Endothelial cell (in vitro differentiated cells): ENCODE measurements at regions not wholly inside any gene's neighbourhood (a gene's known extent, or its start where the extent isn't known, plus 50 kb on each side); places are given as distances from the start of the nearest gene placed in this dataset.

Experiments
- DNase-seq: peaks from one replicate; pipeline ENCODE4 v3.0.0; 2021; ENCODE audit warnings: low spot score
- H3K27ac Mint-ChIP-seq: one replicate; pipeline ENCODE4 v1.8.0; 2021; ENCODE audit warnings: mixed read lengths, inconsistent platforms; ENCODE audit not compliant: unreplicated experiment
- H3K27me3 Mint-ChIP-seq: one replicate; pipeline ENCODE4 v1.8.0; 2021; ENCODE audit warnings: mild to moderate bottlenecking, moderate library complexity, mixed read lengths, inconsistent platforms; ENCODE audit not compliant: unreplicated experiment
- H3K36me3 Mint-ChIP-seq: one replicate; pipeline ENCODE4 v1.8.0; 2021; ENCODE audit warnings: mild to moderate bottlenecking, low read depth, mixed read lengths, inconsistent platforms; ENCODE audit not compliant: unreplicated experiment
- H3K4me1 Mint-ChIP-seq: one replicate; pipeline ENCODE4 v1.8.0; 2021; ENCODE audit warnings: mild to moderate bottlenecking, mixed read lengths, inconsistent platforms; ENCODE audit not compliant: unreplicated experiment
- H3K4me3 Mint-ChIP-seq: one replicate; pipeline ENCODE4 v1.8.0; 2021; ENCODE audit warnings: mild to moderate bottlenecking, mixed read lengths, inconsistent platforms; ENCODE audit not compliant: unreplicated experiment
- H3K9me3 Mint-ChIP-seq: one replicate; pipeline ENCODE4 v1.8.0; 2021; ENCODE audit warnings: mixed read lengths, inconsistent platforms; ENCODE audit not compliant: unreplicated experiment
- TF ChIP-seq, protein P1 (sequence below): fragments of 200-600 bp; sonication (generic); IDR thresholded peaks from one replicate; pipeline ENCODE4 v1.5.0; 2021; ENCODE audit warnings: antibody characterized with exemption; ENCODE audit not compliant: unreplicated experiment

DNA sequence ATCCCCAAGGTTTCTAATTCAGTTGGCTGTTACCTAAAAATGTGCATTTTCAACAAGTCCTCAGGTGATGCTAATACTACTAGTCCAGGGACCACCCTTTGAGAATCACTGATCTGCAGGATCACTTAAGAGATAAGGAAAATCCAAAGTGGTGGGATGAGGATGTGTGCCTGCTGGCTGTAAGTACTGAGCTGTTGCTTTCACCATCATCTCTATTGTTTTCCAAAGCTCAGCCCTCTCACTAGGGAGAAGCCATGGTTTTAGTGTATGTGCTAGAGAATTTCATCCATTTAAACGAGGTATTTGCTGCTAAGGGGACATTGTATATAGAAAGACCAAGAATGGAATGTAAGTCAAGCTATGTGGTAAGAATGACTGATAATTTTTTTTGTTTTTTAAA, 202.3 kb downstream of the KIF21A start:
- TF ChIP-seq, protein P1, sequence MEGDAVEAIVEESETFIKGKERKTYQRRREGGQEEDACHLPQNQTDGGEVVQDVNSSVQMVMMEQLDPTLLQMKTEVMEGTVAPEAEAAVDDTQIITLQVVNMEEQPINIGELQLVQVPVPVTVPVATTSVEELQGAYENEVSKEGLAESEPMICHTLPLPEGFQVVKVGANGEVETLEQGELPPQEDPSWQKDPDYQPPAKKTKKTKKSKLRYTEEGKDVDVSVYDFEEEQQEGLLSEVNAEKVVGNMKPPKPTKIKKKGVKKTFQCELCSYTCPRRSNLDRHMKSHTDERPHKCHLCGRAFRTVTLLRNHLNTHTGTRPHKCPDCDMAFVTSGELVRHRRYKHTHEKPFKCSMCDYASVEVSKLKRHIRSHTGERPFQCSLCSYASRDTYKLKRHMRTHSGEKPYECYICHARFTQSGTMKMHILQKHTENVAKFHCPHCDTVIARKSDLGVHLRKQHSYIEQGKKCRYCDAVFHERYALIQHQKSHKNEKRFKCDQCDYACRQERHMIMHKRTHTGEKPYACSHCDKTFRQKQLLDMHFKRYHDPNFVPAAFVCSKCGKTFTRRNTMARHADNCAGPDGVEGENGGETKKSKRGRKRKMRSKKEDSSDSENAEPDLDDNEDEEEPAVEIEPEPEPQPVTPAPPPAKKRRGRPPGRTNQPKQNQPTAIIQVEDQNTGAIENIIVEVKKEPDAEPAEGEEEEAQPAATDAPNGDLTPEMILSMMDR: no peak
- no peaks in the 10 kb centered on the region for H3K4me1 Mint-ChIP-seq
- no peaks in the 10 kb centered on the region for H3K36me3 Mint-ChIP-seq

DNA sequence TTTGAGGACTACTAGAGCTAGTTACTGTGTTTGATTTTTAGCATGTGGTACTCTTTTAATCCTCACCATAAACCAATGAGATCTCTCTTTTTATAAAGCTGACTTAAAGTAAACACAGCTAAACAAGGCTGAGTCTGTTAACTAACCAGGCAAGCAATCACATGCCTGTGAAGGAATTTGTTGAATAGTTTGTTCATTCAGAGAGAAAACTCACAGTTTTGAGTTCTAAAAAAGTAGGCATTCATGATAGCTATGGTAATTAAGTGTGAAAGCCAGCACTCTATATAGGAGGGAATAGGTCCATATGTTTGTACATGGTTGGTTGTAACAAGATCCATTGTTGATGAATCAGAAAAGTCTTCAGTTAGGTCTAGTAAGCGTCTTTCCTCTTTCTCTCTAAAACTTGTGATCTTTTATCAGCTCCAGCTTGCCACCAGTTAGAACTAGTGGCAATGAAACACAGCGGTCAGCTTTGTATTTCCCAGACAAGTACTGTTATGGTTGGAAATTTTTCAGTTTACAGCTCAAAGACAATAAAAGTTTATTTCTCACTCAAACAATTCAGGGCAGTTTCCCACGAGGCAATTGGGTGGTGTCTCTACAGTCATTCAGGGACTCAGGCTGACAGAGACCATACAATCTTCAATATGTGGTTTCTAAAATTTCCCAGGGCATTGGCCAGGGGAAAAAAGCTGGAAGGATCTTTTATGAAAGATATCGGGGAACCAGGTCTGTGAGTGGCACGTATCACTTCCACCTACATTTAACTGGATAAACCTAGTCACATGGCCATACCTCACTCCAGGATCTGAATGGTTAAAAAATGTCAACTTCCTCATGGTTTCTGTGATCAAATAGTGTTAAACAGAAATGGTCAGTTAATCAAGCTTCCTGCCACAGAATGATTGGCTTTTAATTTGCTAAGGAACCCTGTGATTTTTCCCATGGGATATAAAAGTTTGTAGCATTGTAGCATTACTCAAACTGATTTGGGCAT, 203.1 kb downstream of the KIF21A start:
- H3K27ac Mint-ChIP-seq: no peak overlapping the region
- no peak overlapping the region for H3K4me3 Mint-ChIP-seq
- H3K36me3 Mint-ChIP-seq: no peaks in the 10 kb centered on the region
- H3K9me3 Mint-ChIP-seq: no peaks in the 10 kb centered on the region
- TF ChIP-seq, protein P1: no peak
- DNase-seq: no peak
- no peaks in the 10 kb centered on the region for H3K27me3 Mint-ChIP-seq
- no peaks in the 10 kb centered on the region for H3K4me1 Mint-ChIP-seq

More for the DNA sequence above, 202.3 kb downstream of the KIF21A start:
- no peaks in the 10 kb centered on the region for H3K9me3 Mint-ChIP-seq
- no peak overlapping the region for H3K27ac Mint-ChIP-seq
- no peak for DNase-seq
- no peak overlapping the region for H3K4me3 Mint-ChIP-seq
- no peaks in the 10 kb centered on the region for H3K27me3 Mint-ChIP-seq

DNA sequence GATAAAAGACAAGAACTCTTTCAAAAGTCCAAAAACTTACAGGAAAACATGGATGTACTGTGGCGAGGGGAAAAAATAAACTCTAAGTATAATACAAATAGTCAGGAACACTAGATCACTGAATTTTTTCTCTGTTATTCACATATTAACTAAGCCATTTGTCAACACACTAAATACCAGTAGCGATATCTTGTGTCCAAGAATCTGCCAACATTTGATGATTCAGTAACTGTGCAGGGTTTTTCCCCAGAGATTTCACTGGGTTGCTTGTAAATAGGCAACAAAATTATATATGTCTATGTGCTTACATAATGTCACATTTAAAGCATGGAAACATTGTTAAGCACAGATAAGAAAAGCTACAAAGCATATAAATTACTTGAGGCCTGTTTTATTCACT, 205.9 kb downstream of the KIF21A start:
- Mint-ChIP-seq H3K27me3 (no peaks in the 10 kb centered on the region), H3K4me1 (no peaks in the 10 kb centered on the region), H3K27ac (no peak overlapping the region), H3K9me3 (no peaks in the 10 kb centered on the region), H3K4me3 (no peak overlapping the region), H3K36me3 (no peaks in the 10 kb centered on the region)
- TF ChIP-seq, protein P1: no peak
- no peak for DNase-seq

DNA sequence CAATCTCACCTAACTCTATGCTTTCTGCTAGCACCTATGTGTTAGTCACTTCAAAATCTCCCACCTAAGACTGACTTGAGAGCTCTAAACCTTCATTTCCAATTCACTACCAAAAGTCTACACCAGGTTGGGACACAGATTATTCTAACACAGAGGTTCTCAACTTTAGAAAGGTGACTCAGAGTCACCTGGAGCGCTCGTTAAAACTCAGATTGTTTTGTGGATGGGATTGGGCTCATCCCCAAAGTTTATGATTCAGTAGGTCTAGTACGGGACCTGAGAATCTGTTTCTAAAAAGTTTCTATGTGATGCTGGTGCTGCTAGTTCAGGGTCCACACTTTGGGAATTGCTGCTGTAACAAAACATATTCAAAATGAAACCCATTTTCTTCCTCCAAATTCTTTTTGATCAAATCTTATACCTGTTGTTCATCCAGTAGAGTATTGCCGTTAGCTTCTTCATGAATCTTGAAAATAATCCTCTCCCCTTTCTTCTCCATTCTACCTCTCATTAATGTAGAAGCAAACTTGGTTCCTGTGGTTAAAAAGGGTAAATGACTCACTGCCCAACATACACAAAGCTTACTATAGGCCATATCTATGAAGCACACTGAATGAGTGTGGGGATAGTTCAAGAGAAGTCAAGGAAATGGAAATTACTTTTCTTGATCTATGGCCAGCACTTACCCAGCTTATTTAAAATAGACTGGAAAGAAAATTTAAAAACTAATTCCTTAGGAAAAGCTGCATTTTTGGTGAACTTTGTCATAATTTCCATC, 206.7 kb downstream of the KIF21A start:
- no peak overlapping the region for H3K4me3 Mint-ChIP-seq

More for the DNA sequence above, 206.7 kb downstream of the KIF21A start:
- no peaks in the 10 kb centered on the region for H3K4me1 Mint-ChIP-seq
- no peaks in the 10 kb centered on the region for H3K27me3 Mint-ChIP-seq
- H3K9me3 Mint-ChIP-seq: no peaks in the 10 kb centered on the region
- TF ChIP-seq, protein P1: no peak
- no peaks in the 10 kb centered on the region for H3K36me3 Mint-ChIP-seq
- no peak for DNase-seq
- no peak overlapping the region for H3K27ac Mint-ChIP-seq
